DOHH2 (cell line): ENCODE measurements at regions not wholly inside any gene's neighbourhood (a gene's known extent, or its start where the extent isn't known, plus 50 kb on each side); places are given as distances from the start of the nearest gene placed in this dataset.

ENCODE experiments used
- EZH2phosphoT487 ChIP-seq: fragments of 200-600 bp; sonication (generic); IDR thresholded peaks from 2 replicates; pipeline ENCODE4 v1.6.1; 2017; ENCODE audit warnings: borderline replicate concordance, mild to moderate bottlenecking, antibody characterized with exemption, low read length, moderate library complexity, mixed read lengths
- TF ChIP-seq, protein P1 (sequence below): fragments of 200-600 bp; sonication (generic); IDR thresholded peaks from one replicate; pipeline ENCODE4 v1.5.1; 2014; ENCODE audit warnings: antibody characterized with exemption, mild to moderate bottlenecking, low read depth, low read length; ENCODE audit not compliant: poor library complexity, severe bottlenecking

GRCh38 chr20:54773643-54774000 lies 298.2 kb downstream of the DOK5 start:
- TF ChIP-seq, protein P1, sequence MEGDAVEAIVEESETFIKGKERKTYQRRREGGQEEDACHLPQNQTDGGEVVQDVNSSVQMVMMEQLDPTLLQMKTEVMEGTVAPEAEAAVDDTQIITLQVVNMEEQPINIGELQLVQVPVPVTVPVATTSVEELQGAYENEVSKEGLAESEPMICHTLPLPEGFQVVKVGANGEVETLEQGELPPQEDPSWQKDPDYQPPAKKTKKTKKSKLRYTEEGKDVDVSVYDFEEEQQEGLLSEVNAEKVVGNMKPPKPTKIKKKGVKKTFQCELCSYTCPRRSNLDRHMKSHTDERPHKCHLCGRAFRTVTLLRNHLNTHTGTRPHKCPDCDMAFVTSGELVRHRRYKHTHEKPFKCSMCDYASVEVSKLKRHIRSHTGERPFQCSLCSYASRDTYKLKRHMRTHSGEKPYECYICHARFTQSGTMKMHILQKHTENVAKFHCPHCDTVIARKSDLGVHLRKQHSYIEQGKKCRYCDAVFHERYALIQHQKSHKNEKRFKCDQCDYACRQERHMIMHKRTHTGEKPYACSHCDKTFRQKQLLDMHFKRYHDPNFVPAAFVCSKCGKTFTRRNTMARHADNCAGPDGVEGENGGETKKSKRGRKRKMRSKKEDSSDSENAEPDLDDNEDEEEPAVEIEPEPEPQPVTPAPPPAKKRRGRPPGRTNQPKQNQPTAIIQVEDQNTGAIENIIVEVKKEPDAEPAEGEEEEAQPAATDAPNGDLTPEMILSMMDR = no peak
- TF ChIP-seq EZH2phosphoT487 = no peak
